OCI-LY1 (cell line): ENCODE measurements at regions not wholly inside any gene's neighbourhood (a gene's known extent, or its start where the extent isn't known, plus 50 kb on each side); places are given as distances from the start of the nearest gene placed in this dataset.

ENCODE experiments used
- H2AFZ ChIP-seq: fragments of 200-600 bp; sonication (generic), shearing (Covaris generic); 2 replicates; pipeline ENCODE4 v1.6.0; 2014; ENCODE audit warnings: antibody characterized with exemption, mild to moderate bottlenecking, low read length
- H3F3A ChIP-seq: fragments of 200-600 bp; sonication (generic), shearing (Covaris generic); 2 replicates; pipeline ENCODE4 v1.6.0; 2014; ENCODE audit warnings: mild to moderate bottlenecking, antibody characterized with exemption, low read length, moderate library complexity; ENCODE audit not compliant: insufficient read depth
- H3K27ac ChIP-seq: fragments of 200-600 bp; sonication (generic); 2 replicates; pipeline ENCODE4 v1.5.1; 2014; ENCODE audit warnings: low read length, mixed run types, mild to moderate bottlenecking, low read depth; ENCODE audit not compliant: poor library complexity, severe bottlenecking
- H3K27me3 ChIP-seq: fragments of 200-600 bp; sonication (generic); 2 replicates; pipeline ENCODE4 v1.6.0; 2014; ENCODE audit warnings: antibody characterized with exemption, mild to moderate bottlenecking, low read length, moderate library complexity; ENCODE audit not compliant: insufficient read depth
- H3K36me3 ChIP-seq: fragments of 200-600 bp; sonication (generic); 2 replicates; pipeline ENCODE4 v1.6.1; 2014; ENCODE audit warnings: mild to moderate bottlenecking, antibody characterized with exemption, low read length, moderate library complexity, mixed read lengths; ENCODE audit not compliant: insufficient read depth
- H3K4me1 ChIP-seq: fragments of 200-600 bp; sonication (generic); 2 replicates; pipeline ENCODE4 v1.5.1; 2014; ENCODE audit warnings: mild to moderate bottlenecking, low read length, moderate library complexity; ENCODE audit not compliant: insufficient read depth, severe bottlenecking
- H3K4me2 ChIP-seq: fragments of 200-600 bp; sonication (generic), shearing (Covaris generic); 2 replicates; pipeline ENCODE4 v1.6.1; 2014; ENCODE audit warnings: low read length
- H3K4me3 ChIP-seq: fragments of 200-600 bp; sonication (generic); 2 replicates; pipeline ENCODE4 v1.5.1; 2014; ENCODE audit warnings: low read length, low read depth, mild to moderate bottlenecking, mixed read lengths; ENCODE audit not compliant: poor library complexity, severe bottlenecking
- H3K79me2 ChIP-seq: fragments of 200-600 bp; shearing (Covaris generic); 2 replicates; pipeline ENCODE4 v1.6.1; 2016; ENCODE audit warnings: mixed run types, low read length, mixed read lengths; ENCODE audit not compliant: insufficient read depth
- H3K9ac ChIP-seq: fragments of 200-600 bp; sonication (generic), shearing (Covaris generic); 2 replicates; pipeline ENCODE4 v1.6.1; 2014; ENCODE audit warnings: mild to moderate bottlenecking, low read length, mixed read lengths
- H3K9me2 ChIP-seq: fragments of 200-600 bp; sonication (generic), shearing (Covaris generic); 2 replicates; pipeline ENCODE4 v1.6.1; 2014; ENCODE audit warnings: low read depth, mild to moderate bottlenecking, low read length, mixed read lengths
- H3K9me3 ChIP-seq: fragments of 200-600 bp; shearing (Covaris generic); 2 replicates; pipeline ENCODE4 v1.6.1; 2014; ENCODE audit warnings: low read length, mixed read lengths
- H4K20me1 ChIP-seq: fragments of 200-600 bp; sonication (generic), shearing (Covaris generic); 2 replicates; pipeline ENCODE4 v1.6.0; 2016; ENCODE audit warnings: mild to moderate bottlenecking, low read length; ENCODE audit not compliant: insufficient read depth
- EZH2 ChIP-seq: fragments of 200-600 bp; sonication (generic), shearing (Covaris generic); IDR thresholded peaks from 2 replicates; pipeline ENCODE4 v1.8.0; 2017; ENCODE audit warnings: borderline replicate concordance, mixed run types, mild to moderate bottlenecking, antibody characterized with exemption, low read length, moderate library complexity, mixed read lengths
- TF ChIP-seq, protein P1 (sequence below): fragments of 200-600 bp; sonication (generic), shearing (Covaris generic); IDR thresholded peaks from 2 replicates; pipeline ENCODE4 v1.5.1; 2017; ENCODE audit warnings: mild to moderate bottlenecking, antibody characterized with exemption, low read length, moderate library complexity, mixed read lengths

DNA sequence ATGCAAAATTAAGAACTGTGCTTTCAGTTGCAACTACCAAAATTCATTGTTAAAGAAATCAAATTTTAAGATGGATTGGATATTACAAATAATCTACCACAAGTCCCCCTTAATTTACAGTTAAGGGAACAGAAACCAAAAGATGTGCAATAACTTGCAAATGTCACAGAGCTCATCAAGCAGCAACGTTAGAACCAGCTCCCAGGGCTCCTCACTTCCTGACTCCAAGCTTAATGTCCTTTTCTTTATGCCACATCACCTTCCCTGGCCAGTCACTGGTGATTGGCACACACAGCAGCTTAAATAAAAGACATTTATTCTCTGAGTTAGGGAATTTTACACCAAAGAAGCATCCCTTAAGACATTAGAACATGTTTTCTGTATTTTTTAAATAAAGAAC lies 159.7 kb downstream of the RSL24D1 start:
- Histone ChIP-seq H3K9me3 (no peaks in the 10 kb centered on the region), H3K27me3 (no peaks in the 10 kb centered on the region)

DNA sequence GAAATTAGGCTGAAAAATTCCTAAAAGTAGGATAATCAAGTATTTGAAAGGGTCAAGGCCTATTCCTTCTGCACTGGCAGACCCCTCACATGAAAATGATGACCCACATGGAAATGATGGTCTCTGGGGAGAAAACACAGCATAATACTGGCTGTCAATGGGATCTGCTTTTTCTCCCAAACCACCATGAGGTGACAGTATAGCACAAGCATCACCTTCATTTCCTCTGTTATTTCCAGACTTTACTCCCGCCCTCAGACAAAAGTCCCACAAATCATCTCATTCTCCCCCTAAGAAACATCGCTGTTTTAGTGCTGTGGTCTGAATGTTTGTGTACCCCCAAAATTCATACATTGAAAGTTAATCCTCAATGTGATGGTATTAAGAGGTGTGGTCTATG lies 161.0 kb downstream of the RSL24D1 start:
- Histone ChIP-seq H3K36me3 (no peaks in the 10 kb centered on the region), H3K4me3 (no peak overlapping the region), H3F3A (no peaks in the 10 kb centered on the region), H3K79me2 (no peaks in the 10 kb centered on the region), H4K20me1 (no peaks in the 10 kb centered on the region), H3K9me2 (no peaks in the 10 kb centered on the region), H3K27ac (no peak overlapping the region), H3K4me2 (no peak overlapping the region), H3K27me3 (no peaks in the 10 kb centered on the region), H3K9me3 (no peaks in the 10 kb centered on the region), H2AFZ (no peak overlapping the region), H3K4me1 (no peaks in the 10 kb centered on the region), H3K9ac (no peak overlapping the region)
- TF ChIP-seq EZH2, result no peak
- TF ChIP-seq, protein P1, sequence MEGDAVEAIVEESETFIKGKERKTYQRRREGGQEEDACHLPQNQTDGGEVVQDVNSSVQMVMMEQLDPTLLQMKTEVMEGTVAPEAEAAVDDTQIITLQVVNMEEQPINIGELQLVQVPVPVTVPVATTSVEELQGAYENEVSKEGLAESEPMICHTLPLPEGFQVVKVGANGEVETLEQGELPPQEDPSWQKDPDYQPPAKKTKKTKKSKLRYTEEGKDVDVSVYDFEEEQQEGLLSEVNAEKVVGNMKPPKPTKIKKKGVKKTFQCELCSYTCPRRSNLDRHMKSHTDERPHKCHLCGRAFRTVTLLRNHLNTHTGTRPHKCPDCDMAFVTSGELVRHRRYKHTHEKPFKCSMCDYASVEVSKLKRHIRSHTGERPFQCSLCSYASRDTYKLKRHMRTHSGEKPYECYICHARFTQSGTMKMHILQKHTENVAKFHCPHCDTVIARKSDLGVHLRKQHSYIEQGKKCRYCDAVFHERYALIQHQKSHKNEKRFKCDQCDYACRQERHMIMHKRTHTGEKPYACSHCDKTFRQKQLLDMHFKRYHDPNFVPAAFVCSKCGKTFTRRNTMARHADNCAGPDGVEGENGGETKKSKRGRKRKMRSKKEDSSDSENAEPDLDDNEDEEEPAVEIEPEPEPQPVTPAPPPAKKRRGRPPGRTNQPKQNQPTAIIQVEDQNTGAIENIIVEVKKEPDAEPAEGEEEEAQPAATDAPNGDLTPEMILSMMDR, result no peak

More for the DNA sequence above, 159.7 kb downstream of the RSL24D1 start:
- H3K4me3 ChIP-seq, result no peak overlapping the region
- H3K9ac ChIP-seq, result no peak overlapping the region
- no peak overlapping the region for H3K4me2 ChIP-seq
- H2AFZ ChIP-seq, result no peak overlapping the region
- H3K4me1 ChIP-seq, result no peaks in the 10 kb centered on the region
- H3K79me2 ChIP-seq, result no peaks in the 10 kb centered on the region
- TF ChIP-seq EZH2, result no peak
- TF ChIP-seq, protein P1, result no peak
- H4K20me1 ChIP-seq, result no peaks in the 10 kb centered on the region
- no peaks in the 10 kb centered on the region for H3K9me2 ChIP-seq
- H3K36me3 ChIP-seq, result no peaks in the 10 kb centered on the region
- no peak overlapping the region for H3K27ac ChIP-seq
- no peaks in the 10 kb centered on the region for H3F3A ChIP-seq

DNA sequence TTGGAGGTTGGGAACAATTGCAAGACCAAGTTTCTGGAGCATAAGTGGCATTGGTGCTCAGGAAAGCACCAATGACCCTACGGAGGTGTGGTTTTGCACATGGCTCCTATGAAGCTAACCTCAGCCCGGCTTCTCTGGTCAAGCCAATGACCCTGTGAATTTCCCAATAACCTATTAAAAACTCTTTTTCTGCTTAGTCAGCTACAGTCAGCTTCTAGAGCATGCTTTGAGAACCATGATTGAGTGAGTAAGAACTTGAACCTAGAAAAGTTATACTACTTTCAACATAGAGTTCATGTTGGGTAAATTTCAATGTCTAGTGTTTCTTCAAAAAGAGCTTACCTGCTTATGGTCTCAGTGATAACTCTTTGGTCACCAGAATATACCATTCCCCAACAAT lies 163.2 kb downstream of the RSL24D1 start:
- no peak for TF ChIP-seq EZH2

DNA sequence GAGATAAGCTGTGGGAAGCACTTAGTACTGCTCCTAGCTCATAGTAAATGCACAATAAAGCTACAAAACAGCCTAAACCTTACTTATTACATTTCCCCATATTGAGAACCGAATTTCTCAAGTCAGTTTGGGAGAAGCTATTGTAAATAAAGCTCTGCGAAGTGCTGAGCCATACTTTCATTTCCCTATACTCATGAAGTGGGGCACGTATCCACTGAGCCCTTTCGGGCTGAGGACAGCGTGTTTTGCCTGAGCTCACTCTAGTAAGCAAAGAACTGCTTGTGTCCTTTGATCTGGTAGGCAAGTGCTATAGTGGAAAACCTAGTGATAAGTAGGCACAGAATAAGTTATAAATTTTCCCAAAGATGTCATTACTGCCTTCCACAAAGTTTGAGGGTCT lies 165.0 kb downstream of the RSL24D1 start:
- Histone ChIP-seq H3K27ac (no peak overlapping the region), H3K9me3 (no peaks in the 10 kb centered on the region), H3F3A (no peaks in the 10 kb centered on the region), H3K4me2 (no peak overlapping the region), H3K4me3 (no peak overlapping the region), H4K20me1 (no peaks in the 10 kb centered on the region), H3K9ac (no peak overlapping the region), H2AFZ (no peak overlapping the region), H3K9me2 (no peaks in the 10 kb centered on the region), H3K79me2 (no peaks in the 10 kb centered on the region), H3K4me1 (no peaks in the 10 kb centered on the region), H3K36me3 (no peaks in the 10 kb centered on the region), H3K27me3 (no peaks in the 10 kb centered on the region)
- TF ChIP-seq EZH2, result no peak
- TF ChIP-seq, protein P1, result no peak

More for the DNA sequence above, 163.2 kb downstream of the RSL24D1 start:
- Histone ChIP-seq H3F3A (no peaks in the 10 kb centered on the region), H3K79me2 (no peaks in the 10 kb centered on the region), H3K9me2 (no peaks in the 10 kb centered on the region), H3K9ac (no peak overlapping the region), H3K9me3 (no peaks in the 10 kb centered on the region), H3K27ac (no peak overlapping the region), H3K4me2 (no peak overlapping the region), H3K4me3 (no peak overlapping the region), H3K36me3 (no peaks in the 10 kb centered on the region), H3K4me1 (no peaks in the 10 kb centered on the region), H2AFZ (no peak overlapping the region), H4K20me1 (no peaks in the 10 kb centered on the region), H3K27me3 (no peaks in the 10 kb centered on the region)
